Globus pallidus (tissue), 1 donor: ENCODE measurements at regions not wholly inside any gene's neighbourhood (a gene's known extent, or its start where the extent isn't known, plus 50 kb on each side); places are given as distances from the start of the nearest gene placed in this dataset.
"Not testable (repeated sequence)": the region's sequence is repeated elsewhere in the genome, so short reads cannot be mapped to it uniquely, and the experiment has no call there.

Source experiments
- DNase-seq: peaks from one replicate; pipeline ENCODE4 v3.0.0-alpha.2; 2015; ENCODE audit warnings: low spot score

DNA sequence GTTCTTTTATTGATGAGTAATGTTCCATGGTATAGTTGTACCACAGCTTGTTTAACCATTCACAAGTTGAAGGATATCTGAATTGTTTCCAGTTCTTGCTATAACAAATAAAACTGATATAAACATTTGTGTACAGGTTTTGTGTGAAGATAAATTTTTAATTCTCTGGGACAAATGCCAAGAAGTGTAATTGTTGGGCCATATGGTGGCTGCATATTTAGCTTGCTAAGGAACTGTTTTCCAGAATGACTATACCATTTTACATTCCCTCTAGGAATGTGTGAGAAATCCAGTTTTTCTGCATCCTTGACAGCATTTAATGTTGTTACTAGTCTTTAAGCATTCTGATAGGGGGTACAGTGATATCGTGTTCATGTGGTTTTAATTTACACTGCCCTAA, 368.5 kb downstream of the KIF2B start:
- no peak for DNase-seq

DNA sequence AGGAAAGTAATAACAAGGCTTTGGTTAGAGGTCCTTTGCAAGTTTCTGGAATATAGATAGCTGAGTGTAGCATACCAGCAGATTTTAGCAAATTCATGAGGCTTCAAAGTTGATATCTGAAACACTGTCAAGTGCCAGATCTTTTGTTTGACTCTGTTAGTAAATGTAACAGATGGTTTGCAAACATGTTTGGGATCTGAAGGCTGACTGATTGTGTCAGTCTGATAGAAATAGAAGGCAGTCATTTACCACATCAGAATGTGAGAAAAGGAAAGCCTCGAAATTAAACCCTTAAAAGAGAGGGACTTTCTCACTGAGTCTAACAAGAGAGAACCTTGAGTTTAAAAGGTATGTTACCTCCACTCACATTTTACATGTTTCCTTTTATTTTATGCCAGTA, 371.5 kb downstream of the KIF2B start:
- DNase-seq: no peak

GRCh38 chr17:54196751-54197150, 374.0 kb downstream of the KIF2B start:
- DNase-seq: no peak

GRCh38 chr17:54201380-54201779, 378.7 kb downstream of the KIF2B start:
- not testable (repeated sequence) for DNase-seq

GRCh38 chr17:54220829-54221228, 398.1 kb downstream of the KIF2B start:
- DNase-seq: no peak

GRCh38 chr17:54221499-54221898, 398.8 kb downstream of the KIF2B start:
- DNase-seq: no peak

DNA sequence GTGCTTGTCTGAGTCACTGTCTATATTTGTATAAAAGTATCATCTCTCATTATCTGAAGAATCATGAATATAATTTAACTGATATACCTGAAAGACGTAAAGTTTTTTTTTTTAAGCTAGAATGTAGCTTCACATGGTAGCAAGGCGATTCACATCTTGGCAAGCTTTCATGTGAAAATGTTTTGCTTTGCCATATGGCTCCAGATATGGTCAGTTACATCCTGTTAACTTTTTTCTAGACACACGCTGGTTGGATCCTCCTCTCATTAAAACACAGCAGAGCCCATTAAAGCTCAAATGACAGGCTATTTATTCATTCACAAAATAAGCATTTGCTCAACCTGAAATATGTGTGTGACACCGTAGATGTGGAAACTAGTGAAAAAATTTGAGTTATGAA, 412.8 kb downstream of the KIF2B start:
- DNase-seq: no peak

GRCh38 chr17:54237911-54238515, 415.3 kb downstream of the KIF2B start:
- DNase-seq: no peak

DNA sequence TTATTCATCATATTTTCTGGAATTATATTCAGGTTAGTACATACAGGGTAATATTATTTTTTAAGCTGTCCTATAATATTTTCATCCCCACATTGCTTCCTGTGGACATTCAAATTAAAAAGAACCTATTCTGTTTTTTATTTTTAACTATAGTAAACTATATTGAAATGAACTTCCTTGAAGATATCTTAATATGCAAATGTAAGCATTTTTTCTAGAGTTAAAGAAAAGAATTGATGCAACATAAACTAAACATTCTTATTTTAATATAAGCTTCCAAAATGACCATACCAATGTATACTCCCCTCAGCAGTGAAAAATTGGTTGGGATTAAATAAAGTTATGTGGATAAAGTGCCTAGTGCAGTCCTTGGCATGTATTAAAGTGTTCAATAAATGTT, 416.6 kb downstream of the KIF2B start:
- no peak for DNase-seq

GRCh38 chr17:54255696-54256095, 433.0 kb downstream of the KIF2B start:
- no peak for DNase-seq

DNA sequence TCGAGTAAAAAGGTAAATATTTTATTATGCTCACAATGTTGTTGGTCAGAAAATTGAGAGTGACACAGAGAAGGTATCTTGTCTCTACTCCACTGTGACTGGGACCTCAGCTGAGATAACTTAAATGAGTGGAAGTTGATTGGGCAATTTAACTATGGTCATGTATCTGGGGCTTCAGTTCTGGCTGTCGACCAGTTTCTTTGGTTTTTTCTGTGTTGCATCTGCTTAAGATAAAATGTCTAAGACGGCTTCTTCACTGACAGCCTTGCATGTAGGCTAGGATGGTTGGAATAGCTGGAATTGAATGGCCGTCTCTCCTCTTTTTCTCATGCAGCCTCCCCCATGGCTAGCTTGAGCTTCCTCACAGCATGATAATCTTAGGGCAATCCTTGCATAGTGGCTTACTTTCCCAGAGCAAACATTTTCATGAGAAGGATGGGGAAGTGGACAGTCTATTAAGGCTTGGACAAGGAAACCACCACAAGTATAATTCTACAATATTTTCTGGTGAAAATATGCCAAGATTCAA, 433.7 kb downstream of the KIF2B start:
- no peak for DNase-seq

DNA sequence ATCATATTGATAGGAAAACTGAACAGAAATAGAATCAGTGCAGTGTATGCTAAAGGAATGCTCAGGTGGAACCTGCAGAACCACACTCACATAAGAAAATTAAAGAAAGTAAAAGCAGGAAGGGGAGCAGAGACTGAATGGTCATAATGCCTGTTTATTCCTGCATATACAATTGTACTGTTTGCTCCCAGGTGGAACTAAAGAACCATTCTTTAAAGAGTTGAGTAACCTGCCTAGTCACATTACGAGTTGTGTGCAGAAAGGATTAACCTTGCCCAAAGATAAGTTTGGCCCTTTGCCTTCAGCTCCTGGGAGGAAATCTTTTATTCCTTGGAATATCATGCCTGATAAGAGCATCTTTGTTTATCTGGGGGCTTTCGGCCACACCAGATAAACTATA, 434.7 kb downstream of the KIF2B start:
- no peak for DNase-seq

DNA sequence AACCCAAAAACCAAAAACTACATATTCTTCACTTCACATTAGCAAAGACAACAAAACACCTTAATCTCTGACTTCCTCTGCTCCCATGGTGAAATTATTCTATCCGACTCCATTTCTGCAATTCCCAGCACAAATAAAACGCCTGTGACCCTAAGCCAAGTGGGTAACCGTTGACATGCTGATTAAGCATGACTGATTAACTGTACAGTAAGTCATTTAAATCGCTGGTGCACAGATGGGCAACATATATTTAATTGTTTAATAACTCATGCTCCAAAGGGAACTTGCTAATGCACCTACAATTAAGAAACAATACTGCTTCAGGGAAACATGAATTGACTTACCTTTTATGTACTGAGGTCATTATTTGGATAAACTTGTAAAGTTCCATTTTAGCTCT, 436.7 kb downstream of the KIF2B start:
- no peak for DNase-seq

GRCh38 chr17:54261465-54261864, 438.7 kb downstream of the KIF2B start:
- no peak for DNase-seq

- DNase-seq: no peak
These were observed 447.2 kb downstream of the KIF2B start for GRCh38 chr17:54269881-54270280.

DNA sequence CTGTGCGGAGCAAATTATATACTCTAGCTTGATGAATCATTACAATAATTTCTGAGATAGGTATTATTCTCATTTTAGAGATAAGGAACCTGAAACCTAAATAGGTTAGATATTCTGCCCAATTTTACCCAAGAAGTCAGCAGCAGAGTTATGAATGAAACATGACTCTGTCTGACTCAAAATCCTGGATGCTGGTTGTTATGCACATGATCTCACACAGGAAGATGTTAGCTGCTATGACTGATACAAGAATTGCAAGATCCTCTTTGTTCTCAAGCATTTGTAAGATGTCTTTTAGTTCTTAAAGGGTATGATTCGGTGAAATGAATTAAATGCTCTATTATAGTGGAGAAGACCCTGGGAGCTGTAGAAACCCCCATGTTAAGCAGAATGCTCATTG, 447.8 kb downstream of the KIF2B start:
- DNase-seq: no peak

DNA sequence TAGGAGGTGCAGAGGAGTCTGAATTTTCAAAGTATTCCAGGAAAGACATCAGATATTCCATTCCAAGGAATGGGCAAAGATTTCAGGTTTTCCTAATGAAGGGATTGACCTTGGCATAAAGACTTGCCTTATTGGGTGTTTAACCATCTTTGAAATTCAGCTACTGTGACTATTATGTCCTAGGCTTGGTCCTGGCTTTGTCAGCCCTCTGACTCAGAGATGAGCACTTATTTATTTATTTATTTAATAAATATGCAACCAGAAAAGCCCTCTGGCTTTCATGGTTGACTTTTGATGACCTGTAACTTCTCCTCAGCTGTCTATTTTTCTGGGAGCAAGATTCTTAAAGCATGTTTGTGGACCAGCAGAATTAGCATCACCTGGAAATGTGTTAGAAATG, 455.1 kb downstream of the KIF2B start:
- DNase-seq: no peak

- DNase-seq: no peak
These were observed 458.0 kb downstream of the KIF2B start for GRCh38 chr17:54280741-54281140.

- DNase-seq: no peak
These were observed 460.2 kb downstream of the KIF2B start for GRCh38 chr17:54282886-54283285.

DNA sequence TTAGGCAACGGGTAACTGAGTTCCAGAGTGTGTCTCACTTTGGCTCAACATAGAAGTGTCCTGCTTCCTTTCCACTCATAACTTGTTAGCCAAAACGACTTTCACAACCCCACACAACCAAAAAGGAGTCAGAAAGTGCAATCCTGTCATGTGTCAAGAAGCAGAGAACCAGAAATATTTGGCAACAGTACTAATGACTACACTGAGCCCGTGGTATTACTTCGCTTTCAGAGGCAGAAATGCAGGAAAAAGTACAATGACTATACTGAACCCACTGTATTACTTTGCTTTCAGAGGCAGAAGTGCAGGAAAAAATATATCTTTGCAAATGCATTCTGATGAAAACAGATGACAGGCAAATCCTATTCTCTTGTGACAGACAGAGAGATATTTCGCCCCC, 484.6 kb downstream of the KIF2B start:
- no peak for DNase-seq

- DNase-seq: no peak
These were observed 502.1 kb downstream of the KIF2B start for GRCh38 chr17:54324813-54325212.

DNA sequence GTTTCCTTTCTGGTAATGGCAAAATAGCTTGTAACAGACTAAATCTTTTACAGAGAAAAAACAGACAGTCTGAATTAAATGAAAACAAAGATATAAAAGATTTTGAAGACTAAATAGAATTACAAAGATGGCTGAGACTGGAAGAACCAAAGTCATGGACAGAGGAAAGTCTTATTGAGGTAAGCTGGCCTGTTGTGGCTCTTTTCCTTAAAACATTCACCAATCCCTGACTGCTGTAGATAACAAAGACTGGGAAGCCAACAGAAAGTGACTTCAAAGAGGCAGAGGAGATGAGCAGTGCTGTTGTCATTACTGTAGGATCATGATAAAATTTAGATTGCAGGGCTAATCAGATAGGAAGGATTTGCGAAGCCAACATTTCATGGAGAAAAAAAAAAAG, 517.0 kb downstream of the KIF2B start:
- no peak for DNase-seq

DNA sequence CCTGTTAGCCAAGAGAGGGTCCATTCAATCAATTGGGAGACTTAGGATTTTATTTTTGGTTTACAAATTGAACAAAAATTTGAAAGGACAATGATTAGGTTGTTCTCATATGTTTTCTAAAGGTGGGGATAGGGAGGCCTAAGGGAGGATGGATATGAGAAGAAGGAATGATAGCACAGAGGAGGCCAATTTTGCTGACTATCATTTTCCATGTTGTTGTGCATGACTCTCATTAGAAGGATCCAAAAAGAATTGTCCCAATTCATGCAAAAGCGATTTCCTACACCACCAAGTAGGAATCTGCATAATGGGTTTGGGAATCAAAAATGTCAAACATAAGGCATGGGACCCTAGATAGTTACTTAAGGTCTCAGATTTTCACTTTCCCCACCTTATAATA, 524.8 kb downstream of the KIF2B start:
- no peak for DNase-seq

DNA sequence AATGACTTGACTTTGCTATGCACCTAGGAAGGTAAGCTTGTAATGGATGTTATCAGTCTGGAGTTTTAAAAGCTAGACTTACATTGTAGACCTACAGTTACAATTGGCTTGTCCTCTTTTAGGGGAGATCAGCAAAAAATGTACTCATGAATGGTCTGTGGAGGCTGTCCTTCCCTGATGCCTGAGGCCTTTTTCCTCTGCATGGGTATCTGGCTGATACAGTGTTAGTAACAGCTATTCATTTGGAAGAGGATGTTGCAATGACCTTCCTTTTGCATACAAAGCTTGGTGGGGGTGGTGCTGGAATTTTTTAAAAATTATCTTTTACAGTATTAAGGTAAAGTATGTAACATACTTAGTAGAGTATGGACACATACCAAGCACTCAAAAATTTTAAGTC, 525.5 kb downstream of the KIF2B start:
- no peak for DNase-seq
